ENCODE measurements at regions not wholly inside any gene's neighbourhood (a gene's known extent, or its start where the extent isn't known, plus 50 kb on each side); places are given as distances from the start of the nearest gene placed in this dataset.

GRCh38 chr22:47299211-47299862 lies 536.9 kb downstream of the TBC1D22A start:
- H3K4me3 ChIP-seq = no peak overlapping the region
- no peak for ATAC-seq
- WGBS, 4 donors = 87 to 90% (median 89%) methylated on average over 17 to 18 of the region's 18 CpGs
- intact Hi-C loops (cut with DNase I) = no loop called here
- H3K27ac ChIP-seq = no peak overlapping the region
- peaks cover 0 to 13% (median 0%) of the 10 kb centered on the region in 9 donors for H3K27me3 ChIP-seq
- no peak for DNase-seq
- H3K4me1 ChIP-seq = no peaks in the 10 kb centered on the region
- no peaks in the 10 kb centered on the region for H3K36me3 ChIP-seq
- TF ChIP-seq CTCF (IDR thresholded peaks at IDR 0.05) (no peak), POLR2A (IDR thresholded peaks at IDR 0.05) (no peak)
- no peaks in the 10 kb centered on the region for H3K9me3 ChIP-seq

- H3K9me3 ChIP-seq = no peaks in the 10 kb centered on the region
- DNase-seq = peak in 2 of 5 donors; percentile 8 to 24
- peaks cover 0 to 13% (median 0%) of the 10 kb centered on the region in 9 donors for H3K27me3 ChIP-seq
- H3K27ac ChIP-seq = no peak overlapping the region
- ATAC-seq = no peak
- no peaks in the 10 kb centered on the region for H3K36me3 ChIP-seq
- intact Hi-C loops (cut with DNase I) = no loop called here
- WGBS, 4 donors = 79 to 88% (median 85%) methylated on average over 10 of the region's 10 CpGs
- TF ChIP-seq POLR2A (IDR thresholded peaks at IDR 0.05) (no peak), CTCF (IDR thresholded peaks at IDR 0.05) (no peak)
- no peak overlapping the region for H3K4me3 ChIP-seq
- H3K4me1 ChIP-seq = no peaks in the 10 kb centered on the region
Observed at GRCh38 chr22:47298017-47298785, 535.8 kb downstream of the TBC1D22A start.

GRCh38 chr22:47297261-47298016 lies 535.0 kb downstream of the TBC1D22A start:
- TF ChIP-seq POLR2A (IDR thresholded peaks at IDR 0.05) = no peak
- no peak for TF ChIP-seq CTCF (IDR thresholded peaks at IDR 0.05)
- DNase-seq (peak in 1 of 5 donors; percentile 27), ATAC-seq (no peak)
- H3K4me3 ChIP-seq = no peak overlapping the region
- H3K9me3 ChIP-seq = no peaks in the 10 kb centered on the region
- no peak overlapping the region for H3K27ac ChIP-seq
- peaks cover 0 to 13% (median 0%) of the 10 kb centered on the region in 9 donors for H3K27me3 ChIP-seq
- no peaks in the 10 kb centered on the region for H3K36me3 ChIP-seq
- H3K4me1 ChIP-seq = no peaks in the 10 kb centered on the region
- WGBS, 4 donors = 84 to 86% (median 85%) methylated on average over 20 of the region's 20 CpGs
- intact Hi-C loops (cut with DNase I) = no loop called here

All from heart left ventricle (tissue), 16 donors.